T-helper 2 cell treated with Interferon-gamma antibody and Interleukin-4, amounts not matched to agents 5 μg/mL and 100 μg/mL, for 36 hours (primary cell): ENCODE measurements at regions not wholly inside any gene's neighbourhood (a gene's known extent, or its start where the extent isn't known, plus 50 kb on each side); places are given as distances from the start of the nearest gene placed in this dataset.

Experiments
- DNase-seq: peaks from one replicate; pipeline ENCODE4 v3.0.0; 2021; ENCODE audit warnings: low spot score
- H3K27ac Mint-ChIP-seq: one replicate; pipeline ENCODE4 v1.8.0; 2021; ENCODE audit warnings: mild to moderate bottlenecking, mixed read lengths
- H3K27me3 Mint-ChIP-seq: one replicate; pipeline ENCODE4 v1.8.0; 2021; ENCODE audit warnings: low read depth, mixed read lengths
- H3K36me3 Mint-ChIP-seq: one replicate; pipeline ENCODE4 v1.8.0; 2021; ENCODE audit warnings: low read depth, mixed read lengths
- H3K4me1 Mint-ChIP-seq: one replicate; pipeline ENCODE4 v1.8.0; 2021; ENCODE audit warnings: low read depth, mixed read lengths
- H3K4me3 Mint-ChIP-seq: one replicate; pipeline ENCODE4 v1.8.0; 2022; ENCODE audit warnings: mild to moderate bottlenecking, moderate library complexity, mixed read lengths
- H3K9me3 Mint-ChIP-seq: one replicate; pipeline ENCODE4 v1.8.0; 2021; ENCODE audit warnings: mixed read lengths

DNA sequence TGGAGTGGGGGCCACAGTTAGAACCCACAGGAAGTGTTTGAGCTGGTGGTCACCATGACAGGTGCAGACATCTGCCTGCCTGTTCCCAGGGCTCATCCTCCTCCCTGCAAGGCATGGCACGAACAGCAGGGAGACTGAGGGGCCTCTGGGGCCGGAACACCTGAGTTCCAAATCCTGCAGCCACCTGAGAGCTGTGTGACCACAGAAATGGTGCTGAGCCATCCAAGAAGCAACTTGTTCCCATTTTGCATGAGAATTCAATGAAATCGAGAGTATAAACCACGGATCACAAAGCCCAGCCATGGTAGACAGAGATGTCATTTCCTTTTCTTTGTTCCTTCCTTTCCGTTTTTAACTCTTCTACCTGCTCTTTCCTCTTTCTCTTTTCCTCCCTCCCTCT, 268.6 kb downstream of the FOXA2 start:
- Mint-ChIP-seq H3K27me3 (no peaks in the 10 kb centered on the region), H3K27ac (no peak overlapping the region), H3K9me3 (no peaks in the 10 kb centered on the region), H3K36me3 (no peaks in the 10 kb centered on the region), H3K4me3 (no peak overlapping the region), H3K4me1 (no peaks in the 10 kb centered on the region)
- DNase-seq, result no peak

DNA sequence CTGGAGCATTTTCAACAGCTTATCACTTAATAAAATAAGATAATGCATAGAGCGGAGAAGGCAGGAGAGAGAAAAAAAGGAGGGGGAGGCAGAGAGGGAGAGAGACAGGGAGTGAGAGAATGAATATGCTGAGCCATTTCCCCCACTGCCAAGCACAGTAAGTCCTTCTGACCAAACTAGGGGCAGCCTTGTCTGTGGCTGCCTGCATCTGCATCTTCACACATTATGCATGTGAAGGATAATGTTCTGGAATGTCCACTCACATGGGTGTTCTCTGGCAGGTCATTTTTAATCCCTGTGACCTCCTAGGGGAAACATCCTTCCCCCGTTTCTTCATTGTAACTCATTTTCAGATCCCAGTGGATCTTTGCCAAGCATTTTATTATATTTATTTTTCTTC, 269.3 kb downstream of the FOXA2 start:
- Mint-ChIP-seq H3K4me3 (no peak overlapping the region), H3K36me3 (no peaks in the 10 kb centered on the region), H3K4me1 (no peaks in the 10 kb centered on the region), H3K27ac (no peak overlapping the region), H3K27me3 (no peaks in the 10 kb centered on the region), H3K9me3 (no peaks in the 10 kb centered on the region)
- no peak for DNase-seq

DNA sequence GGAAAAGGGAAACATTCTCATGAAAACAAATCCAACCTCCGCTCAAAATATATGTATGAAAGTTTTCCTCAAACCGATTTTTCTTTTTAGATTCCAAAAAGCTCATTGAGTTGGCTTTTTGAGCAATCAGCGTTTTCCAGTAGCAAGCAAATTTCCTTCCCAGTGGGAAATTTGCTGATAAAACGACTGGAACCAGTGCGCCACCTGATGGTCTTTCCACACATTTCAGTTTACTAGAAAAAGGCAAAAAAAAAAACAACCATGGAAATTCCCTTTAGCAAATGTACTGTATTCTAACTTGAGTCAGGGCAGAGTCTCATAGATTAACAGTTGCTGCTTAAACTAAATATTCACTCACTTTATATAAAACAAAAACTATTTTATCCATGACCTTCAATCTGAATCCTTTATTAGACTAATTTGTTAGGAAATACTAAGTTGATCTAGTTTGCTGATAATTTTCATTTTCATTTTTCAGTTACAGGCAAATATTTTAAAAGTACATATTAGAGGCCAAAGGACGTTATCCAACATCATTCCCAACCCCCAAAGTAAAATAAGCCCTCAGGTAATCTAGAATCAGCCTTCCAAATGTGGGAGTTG, 271.5 kb downstream of the FOXA2 start:
- Mint-ChIP-seq H3K36me3 (no peaks in the 10 kb centered on the region), H3K27ac (no peak overlapping the region), H3K4me1 (no peaks in the 10 kb centered on the region), H3K9me3 (no peaks in the 10 kb centered on the region), H3K27me3 (no peaks in the 10 kb centered on the region), H3K4me3 (no peak overlapping the region)
- no peak for DNase-seq

DNA sequence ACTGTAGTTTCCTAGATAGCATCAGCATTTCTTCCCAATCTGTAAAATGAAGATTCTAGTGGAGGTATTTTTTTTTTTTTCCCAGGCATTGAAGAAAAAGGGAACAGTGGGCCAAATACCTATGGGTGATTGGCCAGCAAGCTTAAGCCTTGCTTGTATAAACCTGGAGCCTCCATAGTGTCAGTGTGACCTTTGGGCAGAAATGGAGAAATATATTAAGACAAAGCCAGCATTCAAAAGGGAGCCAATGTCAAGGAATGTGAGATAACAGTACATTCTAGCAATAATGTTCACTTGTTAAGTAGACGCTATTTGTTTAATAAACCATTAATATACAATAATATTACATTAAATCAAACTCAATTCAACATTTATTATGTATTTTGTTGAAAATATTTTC, 275.4 kb downstream of the FOXA2 start:
- H3K27ac Mint-ChIP-seq, result no peak overlapping the region
- no peaks in the 10 kb centered on the region for H3K27me3 Mint-ChIP-seq
- no peak for DNase-seq
- no peaks in the 10 kb centered on the region for H3K4me1 Mint-ChIP-seq
- H3K4me3 Mint-ChIP-seq, result no peak overlapping the region
- no peaks in the 10 kb centered on the region for H3K9me3 Mint-ChIP-seq
- no peaks in the 10 kb centered on the region for H3K36me3 Mint-ChIP-seq

DNA sequence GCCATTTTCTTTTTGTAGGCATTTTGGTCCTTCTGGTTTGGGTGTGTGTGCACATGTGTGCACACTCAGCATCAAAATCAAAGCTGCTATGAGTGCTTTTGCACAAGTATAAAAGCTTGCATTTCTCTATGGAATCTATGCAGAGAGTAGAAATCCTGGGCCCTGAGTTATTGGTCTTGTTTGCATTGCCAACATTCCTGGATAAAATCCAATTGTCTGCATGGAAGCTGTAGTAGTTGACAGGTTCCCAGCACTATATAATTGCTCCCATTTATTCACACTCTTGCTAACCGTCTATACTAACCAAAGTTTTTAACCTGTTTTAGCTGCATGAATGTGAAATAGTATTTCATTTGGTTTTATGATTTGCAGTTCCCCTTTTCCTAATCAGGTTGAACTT, 277.0 kb downstream of the FOXA2 start:
- Mint-ChIP-seq H3K27ac (no peak overlapping the region), H3K36me3 (no peaks in the 10 kb centered on the region), H3K27me3 (no peaks in the 10 kb centered on the region), H3K4me3 (no peak overlapping the region), H3K4me1 (no peaks in the 10 kb centered on the region), H3K9me3 (no peaks in the 10 kb centered on the region)
- no peak for DNase-seq

DNA sequence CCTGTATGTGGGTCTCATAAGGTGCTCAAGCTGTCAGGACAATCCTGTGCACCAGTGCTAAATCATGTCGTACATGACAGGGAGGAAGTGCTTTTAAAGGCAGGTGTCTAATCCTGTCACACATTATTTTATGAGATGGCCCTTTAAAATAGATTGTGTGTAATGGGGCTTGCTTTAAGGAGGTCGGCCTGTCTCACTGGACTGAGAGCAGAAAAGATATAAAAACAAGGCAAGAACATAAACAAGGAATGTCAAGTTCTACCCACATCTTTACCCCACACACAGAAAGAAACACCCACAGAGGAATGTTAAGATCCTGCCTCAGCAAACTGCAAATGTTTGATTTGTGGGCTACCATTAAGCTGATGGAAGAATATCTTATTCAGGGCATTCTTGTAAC, 279.0 kb downstream of the FOXA2 start:
- Mint-ChIP-seq H3K27ac (no peak overlapping the region), H3K36me3 (no peaks in the 10 kb centered on the region), H3K27me3 (no peaks in the 10 kb centered on the region), H3K9me3 (no peaks in the 10 kb centered on the region), H3K4me3 (no peak overlapping the region), H3K4me1 (no peaks in the 10 kb centered on the region)
- DNase-seq, result no peak

DNA sequence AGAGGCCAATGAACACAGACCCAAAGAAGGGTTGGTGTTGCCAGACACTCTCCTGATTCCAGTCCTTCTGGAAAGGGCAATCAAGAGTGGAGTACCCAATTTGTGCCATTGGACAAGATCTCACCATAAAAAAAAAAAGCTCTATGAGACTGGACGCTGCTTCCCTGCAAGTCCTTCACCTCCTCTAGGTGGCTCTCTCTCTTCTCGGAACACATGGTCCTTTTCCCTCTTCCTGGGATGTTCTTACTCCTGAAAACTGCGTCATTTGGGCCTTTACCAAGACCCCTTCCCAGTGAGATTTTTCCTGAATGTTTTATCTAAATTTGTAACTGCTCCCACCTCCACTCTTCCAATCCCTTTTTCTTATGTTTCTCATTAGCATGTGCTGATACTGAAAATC, 280.8 kb downstream of the FOXA2 start:
- H3K4me1 Mint-ChIP-seq, result no peaks in the 10 kb centered on the region
- no peak for DNase-seq

DNA sequence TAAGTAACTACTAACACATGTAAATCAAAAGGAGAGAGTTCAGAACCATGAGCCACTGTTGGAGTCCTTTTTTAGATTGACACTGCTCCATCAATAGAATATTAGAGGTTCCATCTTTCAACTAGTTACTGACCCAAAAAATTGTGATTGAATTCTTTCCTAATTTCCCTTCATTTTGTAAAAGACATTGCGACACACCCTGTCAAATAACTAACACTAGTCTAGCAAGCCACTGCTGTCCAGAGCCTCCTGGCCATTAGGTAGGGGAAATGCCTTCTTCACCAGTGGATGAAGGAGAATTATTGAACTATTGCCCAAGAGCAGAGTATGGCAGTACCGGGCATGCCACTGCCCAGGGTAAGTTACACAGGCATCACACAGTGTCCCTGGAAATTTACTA, 282.3 kb downstream of the FOXA2 start:
- no peak overlapping the region for H3K4me3 Mint-ChIP-seq
- no peaks in the 10 kb centered on the region for H3K27me3 Mint-ChIP-seq
- H3K36me3 Mint-ChIP-seq, result no peaks in the 10 kb centered on the region
- no peak for DNase-seq
- H3K27ac Mint-ChIP-seq, result no peak overlapping the region
- no peaks in the 10 kb centered on the region for H3K4me1 Mint-ChIP-seq
- peaks cover 8% of the 10 kb centered on the region for H3K9me3 Mint-ChIP-seq

More for the DNA sequence above, 280.8 kb downstream of the FOXA2 start:
- no peak overlapping the region for H3K4me3 Mint-ChIP-seq
- H3K27ac Mint-ChIP-seq, result no peak overlapping the region
- H3K27me3 Mint-ChIP-seq, result no peaks in the 10 kb centered on the region
- no peaks in the 10 kb centered on the region for H3K36me3 Mint-ChIP-seq
- H3K9me3 Mint-ChIP-seq, result peaks cover 5% of the 10 kb centered on the region

DNA sequence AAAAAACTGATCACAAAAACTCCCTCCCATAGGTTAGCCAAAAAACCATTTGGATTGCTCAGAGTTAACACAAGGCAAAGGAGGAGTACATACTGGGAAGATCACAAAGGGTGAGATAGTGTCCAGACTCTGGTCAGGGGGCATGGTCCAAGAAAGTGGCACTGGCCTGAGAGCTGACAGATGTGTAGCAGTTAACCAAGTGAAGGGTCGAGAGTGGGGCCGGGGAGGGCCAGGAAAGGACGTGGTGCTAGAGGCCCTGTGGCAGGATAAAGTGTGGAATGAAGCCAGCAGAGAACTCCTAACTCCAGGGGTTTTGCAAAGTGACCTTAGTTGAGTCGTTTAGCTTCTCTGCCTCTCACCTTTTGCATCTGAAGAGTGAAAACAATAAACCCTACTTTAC, 290.5 kb downstream of the FOXA2 start:
- no peak for DNase-seq
- Mint-ChIP-seq H3K27ac (no peak overlapping the region), H3K9me3 (peaks cover 15% of the 10 kb centered on the region), H3K4me1 (no peaks in the 10 kb centered on the region), H3K4me3 (no peak overlapping the region), H3K27me3 (no peaks in the 10 kb centered on the region), H3K36me3 (no peaks in the 10 kb centered on the region)

DNA sequence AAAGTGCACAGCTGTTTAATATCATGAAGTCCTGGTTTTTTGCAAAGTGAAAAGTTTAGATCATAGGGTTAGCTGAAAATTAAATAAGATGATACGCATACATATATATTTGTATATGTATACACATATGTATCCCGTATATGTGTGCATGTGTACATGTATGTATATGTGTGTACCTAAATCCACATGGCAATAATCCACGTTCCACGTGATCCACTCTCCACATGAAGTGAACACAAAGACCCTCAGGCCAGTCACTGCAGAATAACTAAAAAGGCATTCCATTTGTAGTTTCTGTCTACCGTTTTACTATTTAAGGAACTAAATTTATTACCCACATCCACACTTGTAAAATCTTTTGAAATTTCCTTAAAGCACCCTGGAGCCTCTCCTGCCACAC, 294.9 kb downstream of the FOXA2 start:
- Mint-ChIP-seq H3K27ac (no peak overlapping the region), H3K9me3 (peaks cover 10% of the 10 kb centered on the region), H3K4me1 (no peaks in the 10 kb centered on the region), H3K36me3 (no peaks in the 10 kb centered on the region), H3K4me3 (no peak overlapping the region), H3K27me3 (no peaks in the 10 kb centered on the region)
- DNase-seq, result no peak

DNA sequence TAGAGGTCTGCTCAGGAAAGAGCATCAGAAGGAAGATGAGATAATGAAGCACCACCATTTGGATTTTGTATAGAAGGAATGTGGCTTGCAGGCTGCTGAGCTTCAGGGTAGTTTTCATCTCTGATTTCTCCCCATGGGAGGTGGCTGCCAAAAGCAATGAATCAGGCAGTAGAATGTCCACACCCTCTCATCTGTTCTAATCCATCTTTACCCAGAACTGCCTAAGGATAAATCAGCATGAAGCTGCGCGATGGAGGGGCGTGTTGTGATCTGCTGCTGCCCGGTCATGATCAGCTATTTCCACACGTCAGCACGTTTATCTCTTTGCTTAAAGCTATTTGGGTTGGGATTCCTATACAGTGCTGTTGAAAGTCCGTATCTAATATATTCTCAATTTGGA, 295.4 kb downstream of the FOXA2 start:
- DNase-seq, result no peak
- Mint-ChIP-seq H3K9me3 (peaks cover 13% of the 10 kb centered on the region), H3K4me1 (no peaks in the 10 kb centered on the region), H3K27me3 (no peaks in the 10 kb centered on the region), H3K4me3 (no peak overlapping the region), H3K36me3 (no peaks in the 10 kb centered on the region), H3K27ac (no peak overlapping the region)

DNA sequence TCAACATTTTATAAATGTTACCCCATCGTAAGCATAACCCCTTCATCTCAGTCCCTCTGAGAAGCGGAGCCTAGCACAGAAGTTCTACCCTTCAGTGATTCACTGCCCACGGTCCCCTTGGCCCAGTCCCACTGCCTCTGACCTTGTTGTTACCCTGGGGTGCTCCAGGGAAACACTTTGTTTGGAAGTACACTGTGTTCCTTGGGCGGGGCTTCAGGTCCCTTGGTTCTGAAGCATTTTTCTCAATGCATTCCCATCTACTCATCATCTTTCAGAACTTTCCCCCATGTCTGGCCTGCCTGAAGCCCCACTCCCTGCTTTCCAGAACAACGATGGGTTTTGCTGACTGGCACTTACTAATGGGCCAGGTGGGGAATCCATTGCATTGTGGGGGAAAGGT, 296.2 kb downstream of the FOXA2 start:
- no peak overlapping the region for H3K4me3 Mint-ChIP-seq
- H3K9me3 Mint-ChIP-seq, result peaks cover 11% of the 10 kb centered on the region
- H3K36me3 Mint-ChIP-seq, result no peaks in the 10 kb centered on the region
- no peaks in the 10 kb centered on the region for H3K4me1 Mint-ChIP-seq
- H3K27ac Mint-ChIP-seq, result no peak overlapping the region
- no peak for DNase-seq
- no peaks in the 10 kb centered on the region for H3K27me3 Mint-ChIP-seq

DNA sequence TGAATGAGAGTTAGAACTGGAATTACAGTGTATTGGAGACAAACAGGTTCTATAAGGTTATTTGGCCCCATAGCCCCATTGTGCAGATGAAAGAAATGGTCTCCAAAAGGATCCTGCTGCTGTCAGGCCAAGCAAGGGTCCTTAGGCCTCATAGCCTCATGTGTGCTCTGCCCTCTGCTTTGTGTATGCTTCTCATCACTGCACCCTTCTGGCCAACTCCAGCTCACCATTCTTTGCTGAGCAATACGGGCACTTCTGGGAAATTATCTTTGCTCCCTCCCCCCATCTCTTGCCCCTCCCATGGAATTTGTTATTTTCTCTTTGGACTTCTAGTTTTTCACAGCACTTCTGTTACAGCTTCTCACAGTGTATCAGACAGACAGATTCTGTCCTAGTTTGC, 298.8 kb downstream of the FOXA2 start:
- no peak for DNase-seq
- Mint-ChIP-seq H3K27ac (no peak overlapping the region), H3K9me3 (peaks cover 11% of the 10 kb centered on the region), H3K36me3 (no peaks in the 10 kb centered on the region), H3K27me3 (no peaks in the 10 kb centered on the region), H3K4me3 (no peak overlapping the region), H3K4me1 (no peaks in the 10 kb centered on the region)

DNA sequence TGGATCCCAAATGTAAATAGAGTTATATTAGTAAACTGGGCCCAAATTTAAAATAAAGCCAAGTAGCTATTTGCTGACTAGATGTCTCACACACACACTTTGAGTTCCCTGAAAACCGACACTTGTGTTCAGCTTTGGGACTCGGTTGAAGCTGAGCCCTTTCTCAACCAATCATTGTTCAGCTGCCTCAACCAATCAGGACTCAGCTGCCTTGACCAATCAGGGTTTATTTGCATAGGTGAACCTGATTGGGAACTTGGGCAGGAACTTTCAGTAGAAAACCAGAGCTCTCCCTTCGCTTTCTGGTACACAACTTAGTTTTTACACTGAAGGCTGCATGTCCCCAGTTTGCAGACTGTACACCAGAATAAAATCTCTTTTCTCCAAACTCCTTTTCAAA, 301.7 kb downstream of the FOXA2 start:
- Mint-ChIP-seq H3K9me3 (peaks cover 11% of the 10 kb centered on the region), H3K27ac (no peak overlapping the region), H3K4me1 (no peaks in the 10 kb centered on the region), H3K27me3 (no peaks in the 10 kb centered on the region), H3K36me3 (no peaks in the 10 kb centered on the region), H3K4me3 (no peak overlapping the region)
- no peak for DNase-seq

DNA sequence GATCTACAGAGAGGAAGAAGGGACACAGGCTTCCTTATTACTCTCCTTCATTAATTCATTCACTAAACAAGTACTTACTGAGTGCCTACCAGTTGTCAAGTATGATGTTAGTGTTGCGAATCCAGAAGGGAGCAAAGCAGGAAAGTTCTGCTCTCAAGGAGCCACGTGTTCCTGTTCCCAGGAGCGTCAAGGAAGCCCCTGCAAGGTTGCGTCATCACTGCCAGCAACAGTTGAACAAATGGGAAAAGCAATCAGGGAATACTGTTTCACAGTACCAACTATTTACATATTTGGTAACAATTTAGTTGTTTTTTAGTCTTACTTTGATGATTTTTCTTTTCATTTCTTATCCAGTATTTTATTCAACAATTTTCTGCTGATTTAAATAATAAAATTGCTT, 310.0 kb downstream of the FOXA2 start:
- no peaks in the 10 kb centered on the region for H3K36me3 Mint-ChIP-seq
- H3K27me3 Mint-ChIP-seq, result no peaks in the 10 kb centered on the region
- DNase-seq, result no peak
- peaks cover 20% of the 10 kb centered on the region for H3K9me3 Mint-ChIP-seq
- no peaks in the 10 kb centered on the region for H3K4me1 Mint-ChIP-seq
- H3K4me3 Mint-ChIP-seq, result no peak overlapping the region
- no peak overlapping the region for H3K27ac Mint-ChIP-seq
